H1 (cell line): ENCODE measurements at regions not wholly inside any gene's neighbourhood (a gene's known extent, or its start where the extent isn't known, plus 50 kb on each side); places are given as distances from the start of the nearest gene placed in this dataset.

Experiments
- CTCF ChIA-PET: fragments of 300-600 bp; sonication (Branson Sonifier 250); formaldehyde crosslinking; loops from one replicate; lab custom pipeline; 2021; ENCODE audit not compliant: partially characterized antibody; lab: Charles Lee
- POLR2A ChIA-PET: fragments of 300-600 bp; sonication (Branson Sonifier 250); formaldehyde crosslinking; loops from one replicate; lab custom pipeline; 2021; ENCODE audit warnings: inconsistent platforms; ENCODE audit not compliant: partially characterized antibody; lab: Charles Lee
- DNase-seq, 2 experiments: peaks; one replicate each; pipeline versions ENCODE4 v3.0.0 to v3.0.0-alpha.2; 2010 to 2022; ENCODE audit warnings: low spot score in 2 of 2, low read depth in 1 of 2, mixed read lengths in 1 of 2
- FAIRE-seq: peaks from 2 replicates; lab custom pipeline; 2011; peaks lifted over from hg19 to GRCh38; lab: Jason Lieb, UNC
- H2AFZ ChIP-seq: 2 replicates; pipeline ENCODE4 v1.8.1; 2012; ENCODE audit warnings: low read length, inconsistent platforms
- H2AK5ac ChIP-seq: 2 replicates; pipeline ENCODE4 v1.6.1; 2013; ENCODE audit warnings: low read depth, low read length
- H2BK120ac ChIP-seq: replicated peaks from 2 replicates; pipeline ENCODE3; 2013; ENCODE audit warnings: low read depth, low read length, inconsistent platforms
- H2BK12ac ChIP-seq: 2 replicates; pipeline ENCODE4 v1.6.1; 2013; ENCODE audit warnings: low read depth, low read length
- H2BK15ac ChIP-seq: 2 replicates; pipeline ENCODE4 v1.6.1; 2013; ENCODE audit warnings: low read length
- H2BK20ac ChIP-seq: 2 replicates; pipeline ENCODE4 v1.6.1; 2013; ENCODE audit warnings: low read length
- H2BK5ac ChIP-seq: 2 replicates; pipeline ENCODE4 v1.6.1; 2013; ENCODE audit warnings: low read depth, low read length
- H3K14ac ChIP-seq: 2 replicates; pipeline ENCODE4 v1.6.1; 2013; ENCODE audit warnings: inconsistent platforms; ENCODE audit not compliant: insufficient read length
- H3K18ac ChIP-seq: 2 replicates; pipeline ENCODE4 v1.6.1; 2013; ENCODE audit warnings: low read length; ENCODE audit errors: extremely low read depth
- H3K23ac ChIP-seq: 2 replicates; pipeline ENCODE4 v1.6.1; 2013; ENCODE audit warnings: inconsistent platforms; ENCODE audit not compliant: insufficient read length
- H3K23me2 ChIP-seq: 2 replicates; pipeline ENCODE4 v1.6.1; 2013; ENCODE audit warnings: low read depth, low read length
- H3K27ac ChIP-seq: 2 replicates; pipeline ENCODE4 v1.6.1; 2011; ENCODE audit warnings: low read depth, low read length, inconsistent platforms
- H3K27me3 ChIP-seq, 4 experiments: replicated peaks in 1 of 4; 1 replicate in 1 of 4; 2 replicates in 3 of 4; pipeline versions ENCODE4 v1.6.1 to v1.8.1; 2011 to 2013; ENCODE audit warnings: low read length in 3 of 4, mild to moderate bottlenecking in 3 of 4, inconsistent platforms in 2 of 4, mixed read lengths in 2 of 4, moderate library complexity in 1 of 4; ENCODE audit not compliant: control insufficient read depth in 3 of 4, insufficient read depth in 3 of 4; ENCODE audit errors: extremely low read depth in 1 of 4
- H3K36me3 ChIP-seq, 4 experiments: 2 replicates each; pipeline versions ENCODE4 v1.6.1 to v1.8.1; 2011 to 2013; ENCODE audit warnings: mild to moderate bottlenecking in 4 of 4, low read length in 3 of 4, moderate library complexity in 2 of 4, control low read depth in 1 of 4, inconsistent platforms in 1 of 4; ENCODE audit not compliant: insufficient read depth in 4 of 4, control insufficient read depth in 2 of 4
- H3K4ac ChIP-seq: replicated peaks from 2 replicates; pipeline ENCODE3; 2013; ENCODE audit warnings: low read length, low read depth, mixed read lengths, inconsistent platforms; ENCODE audit not compliant: insufficient read length
- H3K4me1 ChIP-seq, 4 experiments: replicated peaks in 1 of 4; 1 replicate in 1 of 4; 2 replicates in 3 of 4; pipeline versions ENCODE4 v1.6.1 to v1.8.1; 2011 to 2013; ENCODE audit warnings: low read length in 3 of 4, inconsistent platforms in 2 of 4, mixed read lengths in 1 of 4; ENCODE audit not compliant: insufficient read depth in 4 of 4, control insufficient read depth in 3 of 4
- H3K4me2 ChIP-seq, 2 experiments: 2 replicates each; pipeline versions ENCODE4 v1.6.1 to v1.8.1; 2011 to 2013; ENCODE audit warnings: low read depth in 2 of 2, low read length in 2 of 2, control low read depth in 1 of 2, inconsistent platforms in 1 of 2, mild to moderate bottlenecking in 1 of 2; ENCODE audit not compliant: insufficient read depth in 1 of 2
- H3K4me3 ChIP-seq, 4 experiments: fragments of 200-600, 300-600 bp in 1 of 4; sonication (generic), shearing (Covaris generic), sonication (Bioruptor Twin) in 1 of 4; 2 replicates each; pipeline versions ENCODE4 v1.5.1 to v1.8.1; 2011 to 2016; ENCODE audit warnings: low read length in 4 of 4, low read depth in 3 of 4, control low read depth in 2 of 4, inconsistent platforms in 2 of 4, mild to moderate bottlenecking in 2 of 4, mixed read lengths in 1 of 4, moderate library complexity in 1 of 4; ENCODE audit not compliant: insufficient read depth in 2 of 4; ENCODE audit errors: extremely low read depth in 1 of 4
- H3K56ac ChIP-seq: replicated peaks from 2 replicates; pipeline ENCODE3; 2013; ENCODE audit warnings: low read depth, mild to moderate bottlenecking, mixed read lengths, low read length, inconsistent platforms; ENCODE audit not compliant: insufficient read length
- H3K79me1 ChIP-seq: 2 replicates; pipeline ENCODE4 v1.6.1; 2013; ENCODE audit warnings: low read depth, low read length, control low read depth
- H3K79me2 ChIP-seq, 2 experiments: 2 replicates each; pipeline versions ENCODE4 v1.6.1 to v1.8.1; 2012 to 2013; ENCODE audit warnings: low read length in 2 of 2, mild to moderate bottlenecking in 2 of 2, inconsistent platforms in 1 of 2; ENCODE audit not compliant: insufficient read depth in 2 of 2, control insufficient read depth in 1 of 2
- H3K9ac ChIP-seq, 4 experiments: replicated peaks in 1 of 4; 1 replicate in 1 of 4; 2 replicates in 3 of 4; pipeline versions ENCODE4 v1.6.1 to v1.8.1; 2011 to 2013; ENCODE audit warnings: low read depth in 3 of 4, low read length in 3 of 4, control low read depth in 2 of 4, mild to moderate bottlenecking in 2 of 4, moderate library complexity in 2 of 4, inconsistent platforms in 1 of 4; ENCODE audit errors: extremely low read depth in 1 of 4
- H3K9me3 ChIP-seq, 2 experiments: 2 replicates each; pipeline versions ENCODE4 v1.6.1 to v1.8.1; 2012 to 2013; ENCODE audit warnings: mild to moderate bottlenecking in 2 of 2, moderate library complexity in 2 of 2, control low read depth in 1 of 2, inconsistent platforms in 1 of 2, low read depth in 1 of 2, low read length in 1 of 2, mixed read lengths in 1 of 2; ENCODE audit not compliant: insufficient read depth in 2 of 2
- H4K20me1 ChIP-seq, 2 experiments: replicated peaks in 1 of 2; 2 replicates each; pipeline versions ENCODE3 to v1.8.1; 2011 to 2013; ENCODE audit warnings: inconsistent platforms in 2 of 2, low read length in 2 of 2, mild to moderate bottlenecking in 1 of 2; ENCODE audit not compliant: insufficient read depth in 2 of 2, control insufficient read depth in 1 of 2
- H4K5ac ChIP-seq: 2 replicates; pipeline ENCODE4 v1.6.1; 2013; ENCODE audit warnings: low read length, low read depth, mixed read lengths, inconsistent platforms; ENCODE audit not compliant: insufficient read length
- H4K8ac ChIP-seq: 2 replicates; pipeline ENCODE4 v1.8.0; 2013; ENCODE audit warnings: mild to moderate bottlenecking, moderate library complexity, low read length, inconsistent platforms; ENCODE audit not compliant: insufficient read depth; ENCODE audit errors: extremely low read depth
- H4K91ac ChIP-seq: replicated peaks from 2 replicates; pipeline ENCODE3; 2013; ENCODE audit warnings: low read length, mixed read lengths, inconsistent platforms; ENCODE audit not compliant: insufficient read length
- EZH2 ChIP-seq: fragments of 200-600 bp; sonication (generic); IDR thresholded peaks from 2 replicates; pipeline ENCODE4 v1.7.1; 2012; ENCODE audit warnings: low read depth, mild to moderate bottlenecking, moderate library complexity, low read length, inconsistent platforms; ENCODE audit not compliant: severe bottlenecking
- GTF2F1 ChIP-seq: IDR thresholded peaks from 2 replicates; pipeline ENCODE4 v1.6.1; 2012; ENCODE audit warnings: low read depth, low read length, improper control_type of control experiment, borderline replicate concordance
- RXRA ChIP-seq: IDR thresholded peaks from 2 replicates; pipeline ENCODE4 v1.6.1; 2011; ENCODE audit warnings: low read depth, mild to moderate bottlenecking, low read length, moderate library complexity; ENCODE audit not compliant: insufficient read depth
- SRF ChIP-seq: IDR thresholded peaks from 2 replicates; pipeline ENCODE4 v1.6.1; 2011; ENCODE audit warnings: mild to moderate bottlenecking, low read depth, low read length, moderate library complexity
- WGBS, 2 experiments: shearing (Covaris generic) in 1 of 2; methylation state at CpG; one replicate each; pipeline versions ENCODE4 v1.1.6 to v1.1.7; 2013 to 2015; ENCODE audit warnings: low lambda C conversion rate in 2 of 2, mixed read lengths in 2 of 2, inconsistent platforms in 1 of 2, low coverage in 1 of 2, missing lambda C conversion rate in 1 of 2; ENCODE audit not compliant: insufficient replicate concordance in 2 of 2, insufficient coverage in 1 of 2, insufficient read length in 1 of 2; ENCODE audit errors: extremely low coverage in 1 of 2, missing lambda C conversion rate in 1 of 2; 5-methylcytosine and 5-hydroxymethylcytosine counted together

GRCh38 chr1:5232537-5232936, 578.1 kb downstream of the AJAP1 start:
- WGBS, 2 experiments, result 84% methylated on average over 1 of the region's 1 CpG; no CpG with 5 or more reads in 1 of the 2 experiments
- Histone ChIP-seq H3K4me2 (no peak overlapping the region), H4K5ac (no peak overlapping the region), H3K9me3 (peaks cover 0 to 4% of the 10 kb centered on the region in 2 experiments; a peak in 2 of 4 replicates), H2AK5ac (no peak overlapping the region), H4K91ac (no peak overlapping the region), H2BK20ac (no peak overlapping the region), H3K14ac (no peak overlapping the region), H3K18ac (no peak overlapping the region), H3K27me3 (peaks cover 3 to 15% (median 12%) of the 10 kb centered on the region in 4 experiments), H3K23ac (no peak overlapping the region), H2BK15ac (no peak overlapping the region), H3K4me3 (no peak overlapping the region), H2BK12ac (no peak overlapping the region), H2AFZ (no peak overlapping the region), H3K23me2 (no peaks in the 10 kb centered on the region), H2BK120ac (no peak overlapping the region), H3K36me3 (no peaks in the 10 kb centered on the region), H4K8ac (no peak overlapping the region), H3K27ac (no peak overlapping the region), H2BK5ac (no peak overlapping the region), H3K4me1 (peaks cover 3 to 8% (median 5%) of the 10 kb centered on the region in 4 experiments; a peak in 5 of 7 replicates), H3K9ac (no peak overlapping the region), H4K20me1 (peaks cover 0 to 2% of the 10 kb centered on the region in 2 experiments), H3K56ac (no peak overlapping the region), H3K79me2 (no peaks in the 10 kb centered on the region), H3K79me1 (no peaks in the 10 kb centered on the region), H3K4ac (no peak overlapping the region)
- no peak for FAIRE-seq
- no peak for DNase-seq
- CTCF ChIA-PET, result interaction anchor here (1.3 kb wide), 1 partner anchor 133 kb away, joined by 4 read pairs; no protein-coding TSS in a partner anchor
- POLR2A ChIA-PET, result no interaction called here
- no peak for TF ChIP-seq GTF2F1
- TF ChIP-seq SRF, result no peak
- no peak for TF ChIP-seq EZH2
- TF ChIP-seq RXRA, result no peak
